AG04450 (cell line): ENCODE measurements at regions not wholly inside any gene's neighbourhood (a gene's known extent, or its start where the extent isn't known, plus 50 kb on each side); places are given as distances from the start of the nearest gene placed in this dataset.

Experiments
- CTCF ChIA-PET: fragments of 300-600, 350-600 bp; formaldehyde crosslinking; extraction: SDS; loops from one replicate; lab custom pipeline; 2022; ENCODE audit warnings: antibody characterized with exemption, inconsistent platforms; lab: Charles Lee
- POLR2A ChIA-PET: fragments of 350-600 bp; formaldehyde crosslinking; extraction: SDS; loops from one replicate; lab custom pipeline; 2021; ENCODE audit warnings: antibody characterized with exemption, inconsistent platforms; lab: Yijun Ruan, JAX
- DNase-seq: peaks from one replicate; pipeline ENCODE4 v3.0.0-alpha.2; 2011; ENCODE audit warnings: low read depth, low spot score
- H3K27ac ChIP-seq: one replicate; pipeline ENCODE4 v1.5.1; 2012; ENCODE audit warnings: low read depth, low read length, control low read depth
- H3K27me3 ChIP-seq: one replicate; pipeline ENCODE4 v1.6.0; 2012; ENCODE audit warnings: low read length; ENCODE audit not compliant: control insufficient read depth, insufficient read depth
- H3K4me3 ChIP-seq: 2 replicates; pipeline ENCODE4 v1.5.1; 2011; ENCODE audit warnings: mild to moderate bottlenecking, low read depth, low read length, control low read depth
- H3K9me3 ChIP-seq: 2 replicates; pipeline ENCODE4 v1.5.1; 2012; ENCODE audit warnings: low read length; ENCODE audit not compliant: control insufficient read depth, insufficient read depth
- CTCF ChIP-seq: IDR thresholded peaks from 2 replicates; pipeline ENCODE4 v1.5.1; 2011; ENCODE audit warnings: low read depth, low read length, control low read depth, inconsistent platforms

- Histone ChIP-seq H3K27ac (no peak overlapping the region), H3K4me3 (no peak overlapping the region), H3K27me3 (no peaks in the 10 kb centered on the region), H3K9me3 (no peaks in the 10 kb centered on the region)
- ChIA-PET CTCF (interaction anchor here (3.1 to 8.3 kb wide), 2 partner anchors 31 to 291 kb away, joined by 23 to 90 read pairs; no protein-coding TSS in a partner anchor), POLR2A (no interaction called here)
- TF ChIP-seq CTCF, result no peak
- no peak for DNase-seq
Measured at GRCh38 chr16:82232806-82233205, 62.8 kb upstream of the MPHOSPH6 start.

- Histone ChIP-seq H3K27ac (no peak overlapping the region), H3K4me3 (no peak overlapping the region), H3K9me3 (no peaks in the 10 kb centered on the region), H3K27me3 (peaks cover 3% of the 10 kb centered on the region)
- DNase-seq, result no peak
- ChIA-PET CTCF (interaction anchor here (0.5 to 8.3 kb wide), 29 partner anchors 9 to 987 kb away, joined by 3 to 90 read pairs (median 6); partner anchors contain the start of gene HSD17B2), POLR2A (no interaction called here)
- no peak for TF ChIP-seq CTCF
Measured at GRCh38 chr16:82231008-82231787, 61.2 kb upstream of the MPHOSPH6 start.

- Histone ChIP-seq H3K27ac (no peak overlapping the region), H3K27me3 (peaks cover 3% of the 10 kb centered on the region), H3K4me3 (no peak overlapping the region), H3K9me3 (no peaks in the 10 kb centered on the region)
- TF ChIP-seq CTCF, result peak; percentile 97
- peak; percentile 56 for DNase-seq
- POLR2A ChIA-PET, result no interaction called here
- CTCF ChIA-PET, result interaction anchor here (0.5 to 8.3 kb wide), 39 partner anchors 8 to 950 kb away, joined by 3 to 90 read pairs (median 4); partner anchors contain the start of genes HSD17B2 and MPHOSPH6
Measured at GRCh38 chr16:82229800-82230619, 60.0 kb upstream of the MPHOSPH6 start.

GRCh38 chr16:82226327-82226726, 56.3 kb upstream of the MPHOSPH6 start:
- CTCF ChIA-PET, result interaction anchor here (1.6 kb wide), 1 partner anchor 195 kb away, joined by 5 read pairs; no protein-coding TSS in a partner anchor
- POLR2A ChIA-PET, result no interaction called here
- Histone ChIP-seq H3K4me3 (no peak overlapping the region), H3K27me3 (peaks cover 6% of the 10 kb centered on the region), H3K9me3 (no peaks in the 10 kb centered on the region), H3K27ac (no peak overlapping the region)
- TF ChIP-seq CTCF, result no peak
- no peak for DNase-seq
